Stimulated activated CD4-positive, alpha-beta T cell treated with anti-CD3 and anti-CD28 coated beads, Interleukin-2, amount 100 ng/mL, for 24 hours (primary cell): ENCODE measurements at regions not wholly inside any gene's neighbourhood (a gene's known extent, or its start where the extent isn't known, plus 50 kb on each side); places are given as distances from the start of the nearest gene placed in this dataset.
A peak's percentile ranks its signal among the peaks of the same experiment; 100 is the strongest.

ENCODE experiments used
- DNase-seq, 2 donors: peaks; one replicate each; pipeline ENCODE4 v3.0.0-alpha.2; 2020

GRCh38 chr11:32273931-32274330 lies 161.4 kb downstream of the WT1 start:
- DNase-seq, result no peak

DNA sequence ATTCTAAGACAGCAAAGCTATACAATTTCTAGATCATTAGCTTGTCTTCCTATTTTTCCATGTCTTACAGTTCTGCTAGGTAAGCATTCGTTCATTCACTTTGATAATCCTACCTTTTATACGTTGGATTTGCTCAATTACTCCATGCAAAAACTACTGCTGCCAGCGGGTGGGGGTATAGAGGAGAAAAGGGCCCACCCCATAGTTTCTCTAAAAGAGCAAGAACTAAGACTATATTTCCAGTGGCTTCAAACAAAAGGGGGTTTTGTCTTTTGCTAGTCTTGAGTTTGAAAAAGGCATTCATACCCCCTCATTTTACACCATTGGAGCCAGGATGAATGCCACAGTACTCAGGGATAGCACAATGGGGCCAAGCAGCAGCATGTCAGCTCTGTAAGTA lies 155.7 kb downstream of the WT1 start:
- DNase-seq, result no peak

GRCh38 chr11:32280339-32280738 lies 155.0 kb downstream of the WT1 start:
- DNase-seq, result no peak

DNA sequence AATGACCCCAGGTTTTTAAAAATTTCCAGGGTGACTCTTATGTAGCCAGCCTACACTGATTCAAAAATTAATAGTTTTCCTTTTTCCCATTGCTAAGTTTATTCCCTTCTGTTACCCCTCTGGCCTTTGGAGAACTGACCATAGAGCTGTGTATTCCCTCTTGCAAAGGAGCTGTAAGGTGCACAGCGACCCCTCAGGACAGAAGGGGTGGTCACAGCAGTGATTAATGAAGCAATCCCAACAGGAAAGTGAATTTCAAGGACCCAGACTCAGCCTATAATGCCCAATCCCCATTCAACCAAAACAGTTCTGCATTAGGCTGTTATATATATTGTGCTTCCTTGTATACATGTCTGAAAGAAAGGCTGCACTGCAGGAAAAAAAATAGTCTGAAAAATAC lies 147.1 kb downstream of the WT1 start:
- no peak for DNase-seq

DNA sequence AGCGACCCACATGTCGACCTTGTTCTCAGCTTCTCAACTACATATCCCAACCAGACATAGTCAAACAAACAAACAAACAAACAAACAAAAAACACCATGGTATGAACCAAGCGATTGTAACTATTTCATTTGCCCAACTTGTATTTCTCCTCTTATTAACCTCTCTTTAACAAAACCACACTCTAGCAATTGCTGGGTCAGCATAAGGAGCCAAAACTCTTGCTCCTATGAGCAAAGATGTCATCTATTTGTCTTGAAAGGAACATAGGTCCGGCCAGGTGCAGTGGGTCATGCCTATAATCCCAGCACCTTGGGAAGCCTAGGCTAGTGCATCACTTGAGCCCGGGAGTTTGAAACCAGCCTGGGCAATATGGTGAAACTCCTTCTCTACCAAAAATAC lies 145.6 kb downstream of the WT1 start:
- no peak for DNase-seq

DNA sequence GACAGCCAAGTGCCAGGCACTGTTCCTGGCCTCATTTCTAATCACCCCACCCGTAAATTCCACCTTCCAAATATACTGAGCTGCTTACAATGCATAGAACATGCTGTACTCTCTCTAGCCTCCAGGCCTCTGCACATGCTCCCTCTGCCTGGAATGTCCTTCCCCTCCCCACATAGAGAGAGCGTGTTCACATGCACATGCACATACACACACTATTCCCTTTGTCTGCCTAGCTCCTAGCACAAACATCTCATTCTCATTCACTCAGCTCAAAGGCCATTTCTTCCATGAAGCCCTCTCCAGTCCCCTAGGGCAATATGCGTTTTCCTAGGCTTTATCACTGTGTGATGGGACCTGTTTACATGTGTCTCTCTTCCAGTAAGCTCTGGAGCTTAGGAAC lies 144.6 kb downstream of the WT1 start:
- DNase-seq, result no peak

DNA sequence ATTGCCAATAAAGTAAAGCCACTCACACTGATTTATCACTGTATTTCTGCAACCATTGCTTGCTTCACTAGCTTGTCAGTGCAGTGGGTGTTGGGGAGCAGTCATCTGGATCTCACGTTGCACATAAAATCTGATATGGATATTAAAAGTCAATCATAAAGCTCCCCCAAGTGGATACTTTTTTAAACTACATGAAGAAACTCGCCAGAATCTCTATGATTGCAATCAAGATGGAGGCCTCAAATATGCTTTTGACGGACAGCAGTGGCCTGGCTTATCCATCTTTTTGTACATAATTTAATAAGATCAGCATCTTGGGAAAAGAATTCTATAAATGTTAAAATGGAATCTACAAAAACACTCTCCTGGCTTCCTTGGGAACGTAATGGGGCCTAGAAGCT lies 137.7 kb downstream of the WT1 start:
- DNase-seq, result no peak

DNA sequence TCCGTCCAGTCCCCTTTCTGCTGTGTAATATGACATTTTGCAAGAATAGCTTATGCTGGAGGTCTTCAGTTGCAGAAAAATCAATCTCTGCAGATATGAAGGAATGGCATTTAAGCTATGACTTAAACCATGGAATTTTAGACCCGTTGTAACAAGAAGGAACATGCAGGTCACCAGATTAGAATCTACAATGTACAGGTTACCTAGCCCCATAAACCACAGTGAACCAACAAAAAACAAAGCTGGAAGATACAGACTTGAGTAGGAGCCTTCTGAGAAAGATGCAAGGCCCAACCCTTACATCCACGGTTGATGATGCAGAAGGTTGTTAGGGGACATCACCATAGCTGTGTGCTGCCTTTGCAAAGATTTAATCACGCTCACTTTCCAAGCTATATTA lies 132.5 kb downstream of the WT1 start:
- DNase-seq, result no peak

DNA sequence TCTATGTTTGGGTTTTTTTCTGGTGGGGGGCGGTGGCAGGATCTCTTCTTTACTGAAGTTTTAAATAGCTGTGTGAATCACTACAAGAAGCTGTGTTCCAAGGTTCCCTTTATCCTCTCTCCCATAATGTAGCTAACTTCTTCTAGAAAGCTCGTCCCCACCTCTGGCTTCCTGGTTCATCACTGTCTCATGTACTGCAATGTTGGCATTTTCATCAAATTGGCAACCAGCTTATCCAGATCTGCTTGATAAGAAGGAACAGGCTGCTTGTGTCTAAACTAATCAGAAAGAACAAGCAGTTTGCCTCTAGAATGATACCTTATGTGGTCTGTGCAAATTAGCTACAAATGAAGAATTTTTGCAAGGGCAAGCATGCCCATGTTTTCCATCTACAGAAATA lies 130.8 kb downstream of the WT1 start:
- no peak for DNase-seq

- DNase-seq, result no peak
These were observed 129.9 kb downstream of the WT1 start for GRCh38 chr11:32305460-32305859.

DNA sequence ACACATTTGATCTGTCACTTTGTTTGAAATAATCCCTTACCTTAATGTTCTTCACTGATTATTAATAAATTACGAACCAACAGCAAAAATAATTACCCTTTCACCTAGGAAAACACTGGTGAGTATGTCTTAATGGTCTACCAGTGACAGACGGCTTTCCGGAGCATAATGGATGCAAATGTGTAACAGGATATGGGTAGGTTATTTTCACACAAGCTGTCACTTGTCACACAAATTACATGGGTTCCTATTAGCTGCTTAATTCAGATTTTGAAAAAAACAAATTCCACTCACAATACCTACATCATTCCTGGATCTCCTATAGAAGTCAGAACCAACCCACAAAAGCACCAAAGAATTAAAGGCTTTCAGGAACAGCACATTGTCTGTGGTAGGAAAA lies 127.9 kb downstream of the WT1 start:
- DNase-seq, result no peak

GRCh38 chr11:32307913-32308312 lies 127.4 kb downstream of the WT1 start:
- DNase-seq, result no peak

DNA sequence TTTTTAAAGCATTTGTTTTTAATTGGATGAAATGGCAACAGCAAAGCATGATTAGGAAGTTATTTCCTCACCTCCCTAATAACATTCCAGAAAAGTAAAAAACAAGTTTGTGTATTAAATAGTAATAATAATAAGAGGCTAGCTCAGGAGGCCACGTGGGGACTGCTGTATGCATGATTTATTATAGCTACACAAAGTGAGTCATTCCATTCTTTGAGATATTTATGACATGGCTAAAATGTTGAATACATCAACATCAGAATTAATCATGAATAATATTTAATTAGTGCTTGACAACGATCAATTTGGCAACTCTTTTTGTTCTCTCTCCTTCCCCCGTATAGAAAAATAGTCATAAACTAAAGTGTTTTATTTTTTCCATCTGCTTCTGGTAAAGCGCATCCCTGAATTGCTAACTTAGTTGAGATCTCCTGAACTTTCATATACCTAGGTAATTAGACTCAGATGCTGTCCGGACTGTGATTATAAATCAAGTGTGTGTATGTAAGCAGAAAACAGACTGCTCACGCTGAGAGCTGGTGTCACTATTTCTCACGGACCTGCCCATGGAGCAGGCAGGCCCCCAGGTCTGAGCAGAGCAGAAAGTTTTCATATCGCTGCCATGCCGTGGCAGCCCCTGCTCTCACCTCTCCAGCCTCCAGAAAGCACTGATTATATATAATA lies 125.7 kb downstream of the WT1 start:
- no peak for DNase-seq

DNA sequence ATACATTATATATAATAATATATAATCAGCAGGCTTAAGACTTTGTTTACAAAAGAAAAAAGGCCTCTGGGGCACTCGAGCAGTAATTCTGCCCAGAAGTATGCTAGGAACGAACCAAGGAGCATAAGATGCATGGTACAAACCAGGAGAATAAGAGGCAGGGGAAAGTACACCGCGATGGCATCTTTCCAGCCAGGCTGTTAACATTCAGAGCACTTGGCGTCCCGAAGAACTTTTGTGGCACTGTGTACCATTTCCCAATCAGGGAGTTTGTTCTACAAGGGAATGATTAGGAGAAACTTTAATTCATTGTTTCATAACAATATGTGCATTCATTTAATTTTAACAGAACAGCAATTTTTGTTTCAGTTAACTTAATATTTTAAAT lies 125.1 kb downstream of the WT1 start:
- no peak for DNase-seq

- DNase-seq, result no peak
These were observed 123.8 kb downstream of the WT1 start for GRCh38 chr11:32311346-32312065.

- no peak for DNase-seq
These were observed 123.0 kb downstream of the WT1 start for GRCh38 chr11:32312206-32312817.

GRCh38 chr11:32312865-32313403 lies 122.4 kb downstream of the WT1 start:
- DNase-seq, result peak; percentile 23 to 31

- no peak for DNase-seq
These were observed 121.9 kb downstream of the WT1 start for GRCh38 chr11:32313477-32313876.

DNA sequence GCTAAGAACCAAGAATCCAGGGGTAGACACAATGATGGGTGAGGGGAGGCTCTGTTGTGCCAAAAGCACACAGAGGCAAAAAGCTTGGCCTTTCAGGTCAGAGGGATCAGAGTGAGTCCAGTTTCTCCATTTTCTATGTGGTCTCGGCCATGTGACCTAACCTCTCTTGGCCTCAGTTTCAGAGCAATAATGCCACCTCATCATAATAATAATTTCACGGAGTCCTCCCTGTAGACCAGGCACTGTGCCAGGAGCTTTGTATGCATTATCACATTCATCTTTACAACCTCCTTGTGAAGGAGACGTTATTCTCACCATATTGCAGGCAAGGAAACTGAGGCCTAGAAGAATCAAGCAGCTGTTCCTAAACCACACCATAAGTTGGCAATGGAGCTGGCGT lies 120.2 kb downstream of the WT1 start:
- DNase-seq, result no peak

DNA sequence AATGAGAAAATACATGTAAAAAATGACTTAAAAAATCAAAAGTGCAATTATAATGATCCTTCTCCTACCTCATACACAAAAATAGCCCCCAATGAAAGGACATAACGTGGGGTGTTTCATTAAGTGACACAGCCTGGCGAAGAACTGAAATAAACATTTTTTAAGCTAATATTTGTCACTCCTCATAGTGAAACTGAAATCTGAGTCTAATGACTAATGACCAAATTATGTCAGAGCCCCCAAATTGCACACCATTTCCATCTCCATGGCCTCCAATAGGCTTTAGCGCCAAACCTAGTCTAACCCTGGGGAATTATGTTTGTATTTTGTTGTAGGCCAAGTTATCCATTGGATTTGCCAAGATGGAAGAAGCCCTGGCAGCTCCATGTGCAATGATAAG lies 119.1 kb downstream of the WT1 start:
- DNase-seq, result no peak

DNA sequence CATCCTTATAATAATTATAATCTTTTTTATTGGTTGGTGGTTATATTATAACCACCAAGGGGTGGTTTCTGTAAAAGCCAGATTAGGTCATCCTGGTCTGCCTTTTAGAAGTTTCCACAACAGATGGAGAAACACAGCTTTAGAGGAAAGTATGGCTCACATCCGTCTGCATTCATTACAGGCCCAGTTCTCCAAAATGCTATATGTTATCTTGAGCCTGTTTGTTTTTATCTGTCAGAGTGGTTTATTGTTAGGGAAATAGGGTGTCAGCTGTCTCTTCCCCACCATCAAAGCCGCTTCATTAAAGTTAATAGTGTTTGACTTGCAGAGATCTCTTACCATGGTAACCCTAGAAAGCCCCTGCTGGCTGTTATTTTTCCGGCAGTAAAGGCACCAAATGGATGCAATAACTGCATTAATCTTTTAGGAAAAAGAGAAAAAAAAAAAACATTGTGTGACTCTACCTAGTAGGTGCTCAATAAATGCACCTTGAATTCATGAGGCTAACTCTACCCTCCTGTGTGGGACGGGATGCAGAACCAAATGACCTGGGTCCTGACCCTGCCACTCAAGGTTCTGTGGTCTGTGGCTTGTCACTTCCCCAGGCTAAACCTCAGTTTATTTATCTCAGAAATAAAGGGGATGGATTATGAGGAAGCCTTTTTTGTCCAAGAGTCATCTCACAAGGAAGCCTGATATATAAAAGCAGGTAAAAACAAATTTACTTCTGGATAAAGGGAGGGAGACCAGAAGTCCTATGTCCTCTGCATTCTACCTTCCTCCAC lies 118.3 kb downstream of the WT1 start:
- DNase-seq, result no peak

DNA sequence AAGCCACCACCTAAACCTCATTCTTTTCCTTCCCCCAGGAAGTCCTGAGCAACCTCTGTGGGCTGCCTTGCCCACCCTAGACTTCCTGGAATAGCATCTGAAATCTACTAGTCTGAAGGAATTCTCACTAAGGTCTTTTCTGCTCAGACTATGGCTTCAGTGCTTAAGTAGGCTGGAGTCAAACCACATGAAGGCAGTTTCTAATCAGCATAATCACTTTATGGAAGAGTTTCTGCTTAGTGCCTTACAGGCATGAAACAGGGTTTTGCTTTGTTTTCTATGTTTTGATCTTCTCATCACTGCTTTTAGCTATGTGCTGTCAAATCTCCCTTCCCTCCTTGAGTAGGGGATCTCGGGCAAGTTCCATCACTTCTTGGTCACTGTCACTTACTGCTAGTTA lies 117.7 kb downstream of the WT1 start:
- DNase-seq, result no peak
